Naive thymus-derived CD4-positive, alpha-beta T cell (primary cell): ENCODE measurements at regions not wholly inside any gene's neighbourhood (a gene's known extent, or its start where the extent isn't known, plus 50 kb on each side); places are given as distances from the start of the nearest gene placed in this dataset.

Source experiments
- ATAC-seq: fragments of 150-1000 bp; cut with Tn5 transposase; 2 replicates; pipeline ENCODE4 v1.10.0; 2021; ENCODE audit warnings: mild to moderate bottlenecking, moderate library complexity
- CTCF ChIA-PET: fragments of 350-600 bp; sonication (Branson Sonifier 250); formaldehyde crosslinking; loops from one replicate; lab custom pipeline; 2021; ENCODE audit warnings: antibody characterized with exemption; lab: Charles Lee
- POLR2A ChIA-PET: fragments of 350-600 bp; sonication (Branson Sonifier 250); formaldehyde crosslinking; loops from one replicate; lab custom pipeline; 2021; ENCODE audit warnings: antibody characterized with exemption, inconsistent platforms; lab: Charles Lee
- DNase-seq, 9 donors: peaks; one replicate each; pipeline versions ENCODE4 v3.0.0 to v3.0.0-alpha.2; 2020 to 2022; ENCODE audit warnings: mixed read lengths in 1 of 9
- H3K27ac ChIP-seq: one replicate; pipeline ENCODE4 v1.7.0; 2013; ENCODE audit warnings: mild to moderate bottlenecking, low read depth, low read length, moderate library complexity
- H3K27me3 ChIP-seq, 2 donors: one replicate each; pipeline ENCODE4 v1.7.0; 2013; ENCODE audit warnings: low read length in 2 of 2, mild to moderate bottlenecking in 2 of 2, moderate library complexity in 2 of 2; ENCODE audit not compliant: control insufficient read depth in 2 of 2, insufficient read depth in 2 of 2
- H3K36me3 ChIP-seq, 3 experiments: 1 replicate in 2 of 3; 2 replicates in 1 of 3; pipeline ENCODE4 v1.7.0; 2013; ENCODE audit warnings: low read length in 3 of 3, mild to moderate bottlenecking in 3 of 3, moderate library complexity in 1 of 3; ENCODE audit not compliant: insufficient read depth in 3 of 3, control insufficient read depth in 2 of 3
- H3K4me1 ChIP-seq, 2 donors: one replicate each; pipeline ENCODE4 v1.7.0; 2013; ENCODE audit warnings: low read length in 2 of 2, mild to moderate bottlenecking in 2 of 2, moderate library complexity in 1 of 2; ENCODE audit not compliant: control insufficient read depth in 2 of 2, insufficient read depth in 2 of 2
- H3K4me3 ChIP-seq: 2 replicates; pipeline ENCODE4 v1.7.0; 2013; ENCODE audit warnings: mild to moderate bottlenecking, low read length
- H3K9me3 ChIP-seq, 3 experiments: 1 replicate in 2 of 3; 2 replicates in 1 of 3; pipeline ENCODE4 v1.7.0; 2013; ENCODE audit warnings: low read length in 3 of 3; ENCODE audit not compliant: control insufficient read depth in 2 of 3
- H3K27ac Mint-ChIP-seq, 9 donors: one replicate each; pipeline ENCODE4 v1.8.0; 2020 to 2022; ENCODE audit warnings: mixed read lengths in 9 of 9, mild to moderate bottlenecking in 8 of 9, moderate library complexity in 5 of 9, inconsistent platforms in 2 of 9
- H3K27me3 Mint-ChIP-seq, 5 donors: one replicate each; pipeline ENCODE4 v1.8.0; 2021 to 2022; ENCODE audit warnings: mixed read lengths in 5 of 5, mild to moderate bottlenecking in 1 of 5
- H3K36me3 Mint-ChIP-seq, 5 donors: one replicate each; pipeline ENCODE4 v1.8.0; 2020 to 2022; ENCODE audit warnings: mixed read lengths in 5 of 5, mild to moderate bottlenecking in 3 of 5, inconsistent platforms in 1 of 5
- H3K4me1 Mint-ChIP-seq, 7 donors: one replicate each; pipeline ENCODE4 v1.8.0; 2020 to 2022; ENCODE audit warnings: mixed read lengths in 7 of 7, mild to moderate bottlenecking in 3 of 7, inconsistent platforms in 1 of 7
- H3K4me3 Mint-ChIP-seq, 10 donors: one replicate each; pipeline ENCODE4 v1.8.0; 2020 to 2022; ENCODE audit warnings: mild to moderate bottlenecking in 10 of 10, mixed read lengths in 10 of 10, moderate library complexity in 6 of 10, inconsistent platforms in 2 of 10
- H3K9me3 Mint-ChIP-seq, 11 donors: one replicate each; pipeline ENCODE4 v1.8.0; 2020 to 2022; ENCODE audit warnings: mixed read lengths in 11 of 11, mild to moderate bottlenecking in 4 of 11, inconsistent platforms in 1 of 11, moderate library complexity in 1 of 11
- intact Hi-C, 2 donors: fragments of 100-400 bp; cut with micrococcal nuclease; formaldehyde crosslinking; loops; one replicate each; pipeline ENCODE4 v1.15.1; 2023

- ChIA-PET CTCF (no interaction called here), POLR2A (no interaction called here)
- ATAC-seq (no peak), DNase-seq (no peak)
- Mint-ChIP-seq H3K36me3 (peaks cover 0 to 5% (median 0%) of the 10 kb centered on the region in 5 donors), H3K9me3 (peaks cover 0 to 4% (median 0%) of the 10 kb centered on the region in 11 donors), H3K4me3 (no peak overlapping the region), H3K27me3 (peaks cover 0 to 6% (median 4%) of the 10 kb centered on the region in 5 donors), H3K4me1 (peaks cover 0 to 29% (median 0%) of the 10 kb centered on the region in 7 donors), H3K27ac (no peak overlapping the region)
- intact Hi-C loops: loop anchor here in 1 of 2 donors (10.0 kb wide), 1 partner anchor 171 kb away; the partner anchor contains the start of gene CITED2
- Histone ChIP-seq H3K9me3 (no peaks in the 10 kb centered on the region), H3K27ac (no peak overlapping the region), H3K4me1 (peaks cover 0 to 4% of the 10 kb centered on the region in 2 donors), H3K4me3 (no peak overlapping the region), H3K27me3 (no peaks in the 10 kb centered on the region), H3K36me3 (no peaks in the 10 kb centered on the region)
Measured at GRCh38 chr6:139546106-139546472, 171.6 kb upstream of the CITED2 start.

- Histone ChIP-seq H3K9me3 (no peaks in the 10 kb centered on the region), H3K4me1 (peaks cover 0 to 10% of the 10 kb centered on the region in 2 donors), H3K27me3 (no peaks in the 10 kb centered on the region), H3K4me3 (no peak overlapping the region), H3K27ac (no peak overlapping the region), H3K36me3 (no peaks in the 10 kb centered on the region)
- ATAC-seq (no peak), DNase-seq (no peak)
- Mint-ChIP-seq H3K27me3 (peaks cover 0 to 4% (median 3%) of the 10 kb centered on the region in 5 donors), H3K27ac (no peak overlapping the region), H3K36me3 (peaks cover 0 to 6% (median 0%) of the 10 kb centered on the region in 5 donors), H3K4me3 (no peak overlapping the region), H3K4me1 (peaks cover 2 to 35% (median 4%) of the 10 kb centered on the region in 7 donors), H3K9me3 (peaks cover 0 to 4% (median 0%) of the 10 kb centered on the region in 11 donors)
- POLR2A ChIA-PET: no interaction called here
- CTCF ChIA-PET: no interaction called here
- intact Hi-C loops: loop anchor here in 1 of 2 donors (10.0 kb wide), 1 partner anchor 171 kb away; the partner anchor contains the start of gene CITED2
Measured at GRCh38 chr6:139545206-139546105, 171.0 kb upstream of the CITED2 start.

- ChIA-PET POLR2A (interaction anchor here (0.7 kb wide), 1 partner anchor 25 kb away, joined by 3 read pairs; no protein-coding TSS in a partner anchor), CTCF (no interaction called here)
- Mint-ChIP-seq H3K27me3 (peaks cover 0 to 2% (median 0%) of the 10 kb centered on the region in 5 donors), H3K9me3 (peaks cover 0 to 4% (median 0%) of the 10 kb centered on the region in 11 donors), H3K4me1 (peaks cover 7 to 43% (median 12%) of the 10 kb centered on the region in 7 donors), H3K27ac (no peak overlapping the region), H3K4me3 (peak overlapping the region in 1 of 10 donors; percentile 34), H3K36me3 (peaks cover 0 to 7% (median 0%) of the 10 kb centered on the region in 5 donors)
- no peaks in the 10 kb centered on the region for H3K36me3 ChIP-seq
- intact Hi-C loops: loop anchor here in 1 of 2 donors (10.0 kb wide), 1 partner anchor 170 kb away; the partner anchor contains the start of gene CITED2
- H3K27me3 ChIP-seq: no peaks in the 10 kb centered on the region
- H3K4me1 ChIP-seq: peaks cover 0 to 17% of the 10 kb centered on the region in 2 donors
- no peaks in the 10 kb centered on the region for H3K9me3 ChIP-seq
- DNase-seq: no peak
- no peak overlapping the region for H3K4me3 ChIP-seq
- H3K27ac ChIP-seq: no peak overlapping the region
- no peak for ATAC-seq
Measured at GRCh38 chr6:139544701-139545057, 170.2 kb upstream of the CITED2 start.

GRCh38 chr6:139542351-139542750, 167.9 kb upstream of the CITED2 start:
- no peak for DNase-seq
- H3K9me3 Mint-ChIP-seq: peaks cover 0 to 3% (median 0%) of the 10 kb centered on the region in 11 donors
- H3K27me3 Mint-ChIP-seq: peaks cover 0 to under 1% (median 0%) of the 10 kb centered on the region in 5 donors
- Histone ChIP-seq H3K27ac (no peak overlapping the region), H3K27me3 (no peaks in the 10 kb centered on the region), H3K4me1 (peaks cover 0 to 23% of the 10 kb centered on the region in 2 donors), H3K9me3 (no peaks in the 10 kb centered on the region), H3K4me3 (no peak overlapping the region), H3K36me3 (no peaks in the 10 kb centered on the region)
- peaks cover 0 to 9% (median 0%) of the 10 kb centered on the region in 5 donors for H3K36me3 Mint-ChIP-seq
- no peak overlapping the region for H3K4me3 Mint-ChIP-seq
- H3K4me1 Mint-ChIP-seq: peaks cover 11 to 59% (median 16%) of the 10 kb centered on the region in 7 donors
- ChIA-PET POLR2A (no interaction called here), CTCF (no interaction called here)
- ATAC-seq: no peak
- H3K27ac Mint-ChIP-seq: no peak overlapping the region
- intact Hi-C loops: loop anchor here in 1 of 2 donors (10.0 kb wide), 1 partner anchor 168 kb away; the partner anchor contains the start of gene CITED2

GRCh38 chr6:139540894-139541293, 166.4 kb upstream of the CITED2 start:
- POLR2A ChIA-PET: no interaction called here
- no peak overlapping the region for H3K27ac ChIP-seq
- no peak for ATAC-seq

GRCh38 chr6:139540276-139540675, 165.8 kb upstream of the CITED2 start:
- H3K27me3 Mint-ChIP-seq: no peaks in the 10 kb centered on the region
- intact Hi-C loops: loop anchor here (1.0 to 10.0 kb wide), 2 partner anchors 165 kb away; partner anchors contain the start of gene CITED2 (in 1 of the 2)
- Histone ChIP-seq H3K9me3 (no peaks in the 10 kb centered on the region), H3K36me3 (no peaks in the 10 kb centered on the region), H3K27me3 (no peaks in the 10 kb centered on the region), H3K4me3 (no peak overlapping the region), H3K4me1 (peaks cover 0 to 29% of the 10 kb centered on the region in 2 donors), H3K27ac (no peak overlapping the region)
- peaks cover 13 to 69% (median 16%) of the 10 kb centered on the region in 7 donors for H3K4me1 Mint-ChIP-seq
- peak overlapping the region in 4 of 10 donors; percentile 1 to 78 (median 11) for H3K4me3 Mint-ChIP-seq
- peaks cover 0 to 3% (median 0%) of the 10 kb centered on the region in 11 donors for H3K9me3 Mint-ChIP-seq
- ATAC-seq (peak; percentile 83), DNase-seq (peak in 6 of 9 donors; percentile 13 to 51 (median 34))
- ChIA-PET POLR2A (no interaction called here), CTCF (no interaction called here)
- peak overlapping the region in 5 of 9 donors; percentile 7 to 85 (median 45) for H3K27ac Mint-ChIP-seq
- peaks cover 0 to 12% (median 0%) of the 10 kb centered on the region in 5 donors for H3K36me3 Mint-ChIP-seq

More at GRCh38 chr6:139540894-139541293, 166.4 kb upstream of the CITED2 start:
- intact Hi-C loops: loop anchor here (1.0 to 10.0 kb wide), 2 partner anchors 166 kb away; partner anchors contain the start of gene CITED2 (in 1 of the 2)
- no peaks in the 10 kb centered on the region for H3K36me3 ChIP-seq
- Mint-ChIP-seq H3K27ac (peak overlapping the region in 2 of 9 donors; percentile 19 to 85), H3K36me3 (peaks cover 0 to 12% (median 0%) of the 10 kb centered on the region in 5 donors), H3K9me3 (peaks cover 0 to 3% (median 0%) of the 10 kb centered on the region in 11 donors), H3K4me1 (peaks cover 13 to 69% (median 16%) of the 10 kb centered on the region in 7 donors), H3K4me3 (peak overlapping the region in 1 of 10 donors; percentile 78), H3K27me3 (no peaks in the 10 kb centered on the region)
- no peak overlapping the region for H3K4me3 ChIP-seq
- H3K4me1 ChIP-seq: peaks cover 0 to 27% of the 10 kb centered on the region in 2 donors
- no peaks in the 10 kb centered on the region for H3K27me3 ChIP-seq
- no peaks in the 10 kb centered on the region for H3K9me3 ChIP-seq
- no peak for DNase-seq
- CTCF ChIA-PET: no interaction called here
